Activated T-helper 2 cell treated with anti-CD3 and anti-CD28 coated beads, Interferon-gamma antibody, Interleukin-2, Interleukin-4, amounts not matched to agents 10 μg/mL and 5 μg/mL and 100 μg/mL, durations not matched to agents 14 hours and 24 hours and 36 hours (primary cell): ENCODE measurements at regions not wholly inside any gene's neighbourhood (a gene's known extent, or its start where the extent isn't known, plus 50 kb on each side); places are given as distances from the start of the nearest gene placed in this dataset.
"Not testable (repeated sequence)": the region's sequence is repeated elsewhere in the genome, so short reads cannot be mapped to it uniquely, and the experiment has no call there.

Experiments
- DNase-seq: peaks from one replicate; pipeline ENCODE4 v3.0.0; 2021; ENCODE audit warnings: low spot score
- H3K27ac Mint-ChIP-seq: one replicate; pipeline ENCODE4 v1.8.0; 2021; ENCODE audit warnings: mixed read lengths
- H3K27me3 Mint-ChIP-seq: one replicate; pipeline ENCODE4 v1.8.0; 2021; ENCODE audit warnings: low read depth, mixed read lengths
- H3K36me3 Mint-ChIP-seq: one replicate; pipeline ENCODE4 v1.8.0; 2021; ENCODE audit warnings: low read depth, mixed read lengths
- H3K4me1 Mint-ChIP-seq: one replicate; pipeline ENCODE4 v1.8.0; 2021; ENCODE audit warnings: low read depth, mixed read lengths
- H3K4me3 Mint-ChIP-seq: one replicate; pipeline ENCODE4 v1.8.0; 2021; ENCODE audit warnings: low read depth, mild to moderate bottlenecking, moderate library complexity, mixed read lengths
- H3K9me3 Mint-ChIP-seq: one replicate; pipeline ENCODE4 v1.8.0; 2021; ENCODE audit warnings: mixed read lengths
- intact Hi-C: fragments of 100-400 bp; cut with micrococcal nuclease; formaldehyde crosslinking; loops from one replicate; pipeline ENCODE4 v1.15.1; 2023

- intact Hi-C loops, result no loop called here
- no peak overlapping the region for H3K27ac Mint-ChIP-seq
- H3K4me1 Mint-ChIP-seq, result peaks cover 12% of the 10 kb centered on the region
Measured at GRCh38 chr6:134402372-134402984, 84.6 kb upstream of the SGK1 start.

GRCh38 chr6:134400941-134401340 is 83.0 kb upstream of the SGK1 start:
- no peaks in the 10 kb centered on the region for H3K9me3 Mint-ChIP-seq
- peaks cover 12% of the 10 kb centered on the region for H3K4me1 Mint-ChIP-seq
- H3K4me3 Mint-ChIP-seq, result no peak overlapping the region
- no peaks in the 10 kb centered on the region for H3K27me3 Mint-ChIP-seq
- H3K36me3 Mint-ChIP-seq, result no peaks in the 10 kb centered on the region
- no peak overlapping the region for H3K27ac Mint-ChIP-seq
- intact Hi-C loops, result no loop called here
- no peak for DNase-seq

More at GRCh38 chr6:134402372-134402984, 84.6 kb upstream of the SGK1 start:
- H3K9me3 Mint-ChIP-seq, result no peaks in the 10 kb centered on the region
- H3K4me3 Mint-ChIP-seq, result no peak overlapping the region
- no peaks in the 10 kb centered on the region for H3K27me3 Mint-ChIP-seq
- DNase-seq, result no peak
- no peaks in the 10 kb centered on the region for H3K36me3 Mint-ChIP-seq

GRCh38 chr6:134398453-134398852 is 80.5 kb upstream of the SGK1 start:
- Mint-ChIP-seq H3K27ac (peak overlapping the region; percentile 40), H3K27me3 (no peaks in the 10 kb centered on the region), H3K9me3 (no peaks in the 10 kb centered on the region), H3K4me3 (no peak overlapping the region), H3K36me3 (no peaks in the 10 kb centered on the region), H3K4me1 (peaks cover 12% of the 10 kb centered on the region)
- intact Hi-C loops, result no loop called here
- DNase-seq, result no peak

GRCh38 chr6:134397676-134398075 is 79.8 kb upstream of the SGK1 start:
- Mint-ChIP-seq H3K27me3 (no peaks in the 10 kb centered on the region), H3K4me1 (peaks cover 12% of the 10 kb centered on the region), H3K9me3 (no peaks in the 10 kb centered on the region), H3K27ac (no peak overlapping the region), H3K36me3 (no peaks in the 10 kb centered on the region), H3K4me3 (no peak overlapping the region)
- no peak for DNase-seq
- intact Hi-C loops, result no loop called here

- H3K27me3 Mint-ChIP-seq, result no peaks in the 10 kb centered on the region
- H3K27ac Mint-ChIP-seq, result no peak overlapping the region
- intact Hi-C loops, result no loop called here
- H3K9me3 Mint-ChIP-seq, result no peaks in the 10 kb centered on the region
- no peak overlapping the region for H3K4me3 Mint-ChIP-seq
- H3K36me3 Mint-ChIP-seq, result no peaks in the 10 kb centered on the region
- peaks cover 6% of the 10 kb centered on the region for H3K4me1 Mint-ChIP-seq
- no peak for DNase-seq
Measured at GRCh38 chr6:134394905-134395304, 77.0 kb upstream of the SGK1 start.

- no peaks in the 10 kb centered on the region for H3K36me3 Mint-ChIP-seq
- no peak overlapping the region for H3K27ac Mint-ChIP-seq
- intact Hi-C loops, result no loop called here
- no peak overlapping the region for H3K4me3 Mint-ChIP-seq
- peaks cover 6% of the 10 kb centered on the region for H3K4me1 Mint-ChIP-seq
- H3K27me3 Mint-ChIP-seq, result no peaks in the 10 kb centered on the region
- DNase-seq, result no peak
- H3K9me3 Mint-ChIP-seq, result no peaks in the 10 kb centered on the region
Measured at GRCh38 chr6:134394208-134394607, 76.3 kb upstream of the SGK1 start.

GRCh38 chr6:134391205-134391604 is 73.3 kb upstream of the SGK1 start:
- H3K4me3 Mint-ChIP-seq, result no peak overlapping the region
- intact Hi-C loops, result no loop called here

GRCh38 chr6:134389658-134390057 is 71.7 kb upstream of the SGK1 start:
- Mint-ChIP-seq H3K4me1 (no peaks in the 10 kb centered on the region), H3K27me3 (no peaks in the 10 kb centered on the region), H3K9me3 (no peaks in the 10 kb centered on the region), H3K27ac (no peak overlapping the region), H3K4me3 (no peak overlapping the region), H3K36me3 (no peaks in the 10 kb centered on the region)
- DNase-seq, result no peak
- intact Hi-C loops, result no loop called here

More at GRCh38 chr6:134391205-134391604, 73.3 kb upstream of the SGK1 start:
- DNase-seq, result no peak
- no peaks in the 10 kb centered on the region for H3K27me3 Mint-ChIP-seq
- H3K4me1 Mint-ChIP-seq, result no peaks in the 10 kb centered on the region
- no peaks in the 10 kb centered on the region for H3K9me3 Mint-ChIP-seq
- H3K36me3 Mint-ChIP-seq, result no peaks in the 10 kb centered on the region
- no peak overlapping the region for H3K27ac Mint-ChIP-seq

- Mint-ChIP-seq H3K27me3 (no peaks in the 10 kb centered on the region), H3K4me1 (no peaks in the 10 kb centered on the region), H3K27ac (no peak overlapping the region), H3K36me3 (no peaks in the 10 kb centered on the region), H3K9me3 (no peaks in the 10 kb centered on the region), H3K4me3 (no peak overlapping the region)
- DNase-seq, result no peak
- intact Hi-C loops, result no loop called here
Measured at GRCh38 chr6:134389129-134389528, 71.2 kb upstream of the SGK1 start.

- not testable (repeated sequence) for H3K4me3 Mint-ChIP-seq
Measured at GRCh38 chr6:134386482-134386881, 68.6 kb upstream of the SGK1 start.

GRCh38 chr6:134381959-134382358 is 64.0 kb upstream of the SGK1 start:
- DNase-seq, result no peak
- intact Hi-C loops, result no loop called here
- no peak overlapping the region for H3K27ac Mint-ChIP-seq
- peaks cover 4% of the 10 kb centered on the region for H3K36me3 Mint-ChIP-seq
- H3K9me3 Mint-ChIP-seq, result no peaks in the 10 kb centered on the region
- no peaks in the 10 kb centered on the region for H3K27me3 Mint-ChIP-seq
- peaks cover 27% of the 10 kb centered on the region for H3K4me1 Mint-ChIP-seq
- no peak overlapping the region for H3K4me3 Mint-ChIP-seq

More at GRCh38 chr6:134386482-134386881, 68.6 kb upstream of the SGK1 start:
- H3K4me1 Mint-ChIP-seq, H3K27ac Mint-ChIP-seq, H3K27me3 Mint-ChIP-seq, H3K36me3 Mint-ChIP-seq, H3K9me3 Mint-ChIP-seq, intact Hi-C loops, DNase-seq: not testable (repeated sequence)

GRCh38 chr6:134379599-134379998 is 61.7 kb upstream of the SGK1 start:
- DNase-seq, result no peak
- H3K27me3 Mint-ChIP-seq, result no peaks in the 10 kb centered on the region
- no peak overlapping the region for H3K4me3 Mint-ChIP-seq
- H3K9me3 Mint-ChIP-seq, result no peaks in the 10 kb centered on the region
- H3K4me1 Mint-ChIP-seq, result peaks cover 33% of the 10 kb centered on the region
- H3K36me3 Mint-ChIP-seq, result peaks cover 4% of the 10 kb centered on the region
- peak overlapping the region; percentile 79 for H3K27ac Mint-ChIP-seq
- intact Hi-C loops, result loop anchor here (1.0 to 10.0 kb wide), 5 partner anchors 58 to 205 kb away; no protein-coding TSS in a partner anchor

- peaks cover 4% of the 10 kb centered on the region for H3K36me3 Mint-ChIP-seq
- no peaks in the 10 kb centered on the region for H3K9me3 Mint-ChIP-seq
- peak; percentile 21 for DNase-seq
- intact Hi-C loops, result loop anchor here (1.0 to 10.0 kb wide), 5 partner anchors 58 to 204 kb away; no protein-coding TSS in a partner anchor
- H3K27me3 Mint-ChIP-seq, result no peaks in the 10 kb centered on the region
- no peak overlapping the region for H3K4me3 Mint-ChIP-seq
- peak overlapping the region; percentile 79 for H3K27ac Mint-ChIP-seq
- H3K4me1 Mint-ChIP-seq, result peaks cover 35% of the 10 kb centered on the region
Measured at GRCh38 chr6:134379076-134379475, 61.2 kb upstream of the SGK1 start.
